ENCODE measurements at regions not wholly inside any gene's neighbourhood (a gene's known extent, or its start where the extent isn't known, plus 50 kb on each side); places are given as distances from the start of the nearest gene placed in this dataset.

DNA sequence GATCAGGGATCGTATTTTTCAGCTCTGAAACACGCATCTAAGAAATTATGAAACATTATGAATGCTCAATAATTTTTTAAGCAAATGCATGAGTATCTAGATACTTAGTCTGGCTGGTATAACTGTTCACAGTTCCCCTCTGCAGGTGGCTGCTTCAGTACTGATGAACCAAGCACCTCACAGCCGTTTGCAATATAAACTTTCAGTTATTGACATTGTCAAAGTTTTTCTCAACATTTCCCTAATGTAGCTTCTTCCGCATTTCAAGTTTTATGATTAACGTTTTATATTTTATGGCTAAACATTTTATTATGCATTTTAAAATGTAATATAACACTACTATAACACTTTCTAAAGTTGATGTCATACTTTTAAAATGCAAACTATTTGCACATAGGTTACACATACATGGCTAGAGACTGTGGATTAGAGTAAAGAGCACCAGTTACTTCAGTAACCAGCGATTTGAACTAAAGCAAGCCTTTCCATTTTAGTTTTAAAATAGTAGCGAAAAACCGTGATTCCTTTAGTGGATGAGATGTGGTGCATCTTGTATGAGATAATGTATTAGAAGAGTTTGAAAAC is 495.4 kb downstream of the XIRP2 start:
- TF ChIP-seq, protein P1, sequence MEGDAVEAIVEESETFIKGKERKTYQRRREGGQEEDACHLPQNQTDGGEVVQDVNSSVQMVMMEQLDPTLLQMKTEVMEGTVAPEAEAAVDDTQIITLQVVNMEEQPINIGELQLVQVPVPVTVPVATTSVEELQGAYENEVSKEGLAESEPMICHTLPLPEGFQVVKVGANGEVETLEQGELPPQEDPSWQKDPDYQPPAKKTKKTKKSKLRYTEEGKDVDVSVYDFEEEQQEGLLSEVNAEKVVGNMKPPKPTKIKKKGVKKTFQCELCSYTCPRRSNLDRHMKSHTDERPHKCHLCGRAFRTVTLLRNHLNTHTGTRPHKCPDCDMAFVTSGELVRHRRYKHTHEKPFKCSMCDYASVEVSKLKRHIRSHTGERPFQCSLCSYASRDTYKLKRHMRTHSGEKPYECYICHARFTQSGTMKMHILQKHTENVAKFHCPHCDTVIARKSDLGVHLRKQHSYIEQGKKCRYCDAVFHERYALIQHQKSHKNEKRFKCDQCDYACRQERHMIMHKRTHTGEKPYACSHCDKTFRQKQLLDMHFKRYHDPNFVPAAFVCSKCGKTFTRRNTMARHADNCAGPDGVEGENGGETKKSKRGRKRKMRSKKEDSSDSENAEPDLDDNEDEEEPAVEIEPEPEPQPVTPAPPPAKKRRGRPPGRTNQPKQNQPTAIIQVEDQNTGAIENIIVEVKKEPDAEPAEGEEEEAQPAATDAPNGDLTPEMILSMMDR (optimal IDR thresholded peaks at IDR 0.05 in 1 of 3, IDR thresholded peaks at IDR 0.05 in 1 of 3, conservative IDR thresholded peaks at IDR 0.05 in 1 of 3; ENCODE audit: extremely low read depth in 1 of 3, insufficient read depth in 2 of 3, low read length in 3 of 3): no peak
- no peak for TF ChIP-seq EZH2 (IDR thresholded peaks at IDR 0.05; ENCODE audit: low read length)

Measured in keratinocyte (primary cell).